ENCODE measurements at regions not wholly inside any gene's neighbourhood (a gene's known extent, or its start where the extent isn't known, plus 50 kb on each side); places are given as distances from the start of the nearest gene placed in this dataset.
A peak's percentile ranks its signal among the peaks of the same experiment; 100 is the strongest.

- no peak overlapping the region for H3K4me2 ChIP-seq
- H3K9me3 ChIP-seq, result no peaks in the 10 kb centered on the region
- H3K4me1 ChIP-seq, result no peaks in the 10 kb centered on the region
- no peak overlapping the region for H3K27ac ChIP-seq
- H3K36me3 ChIP-seq, result no peaks in the 10 kb centered on the region
- H3K27me3 ChIP-seq, result no peaks in the 10 kb centered on the region
- no peak overlapping the region for H3K9ac ChIP-seq
- no peaks in the 10 kb centered on the region for H4K20me1 ChIP-seq
- no peak for TF ChIP-seq Cebpa-rat (IDR thresholded peaks at IDR 0.05)
- H3K4me3 ChIP-seq, result no peak overlapping the region
These were observed 376.0 kb downstream of the CYLC2 start for GRCh38 chr9:103371152-103371551.

DNA sequence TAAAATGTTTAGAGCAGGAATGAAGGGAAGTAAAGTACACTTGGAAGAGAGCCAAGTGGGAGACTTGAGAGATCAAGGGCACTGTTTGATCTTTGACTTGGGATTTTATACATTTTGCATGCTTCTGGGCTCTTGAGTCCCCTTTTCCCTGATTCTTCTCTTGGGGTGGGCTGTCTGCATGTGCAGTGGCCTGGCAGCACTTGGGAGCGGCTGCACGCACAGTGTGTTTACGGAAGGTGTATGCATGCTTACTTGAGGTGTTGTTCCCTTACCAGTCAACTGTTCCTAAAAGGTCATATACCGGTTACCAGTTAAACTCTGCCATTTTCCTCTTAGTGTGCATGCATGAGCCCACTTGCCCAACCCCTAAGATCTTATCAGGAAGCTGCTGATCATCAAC lies 377.7 kb downstream of the CYLC2 start:
- Histone ChIP-seq H3K4me2 (no peak overlapping the region), H3K9ac (no peak overlapping the region), H3K4me3 (no peak overlapping the region), H3K9me3 (no peaks in the 10 kb centered on the region), H4K20me1 (no peaks in the 10 kb centered on the region), H3K4me1 (no peaks in the 10 kb centered on the region), H3K27me3 (no peaks in the 10 kb centered on the region), H3K27ac (no peak overlapping the region), H3K36me3 (no peaks in the 10 kb centered on the region)
- no peak for TF ChIP-seq Cebpa-rat (IDR thresholded peaks at IDR 0.05)

DNA sequence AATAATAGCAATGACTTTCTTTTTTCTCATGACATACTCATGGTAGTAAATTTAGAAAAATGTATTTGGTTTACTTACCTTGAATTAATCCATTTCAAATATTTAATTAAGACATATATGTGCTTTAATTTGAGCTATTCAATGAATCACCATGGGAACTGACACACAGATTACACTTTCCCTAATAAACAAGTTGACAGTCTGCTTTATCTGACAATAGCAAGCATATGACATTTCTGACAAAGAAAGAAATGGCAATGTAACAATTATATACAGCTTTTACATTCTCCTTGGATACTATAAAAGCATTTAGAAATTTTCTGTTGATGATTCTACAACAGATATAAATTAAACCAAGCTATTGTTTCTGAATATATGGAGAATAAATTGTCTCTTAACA lies 382.5 kb downstream of the CYLC2 start:
- Histone ChIP-seq H4K20me1 (no peaks in the 10 kb centered on the region), H3K4me1 (no peaks in the 10 kb centered on the region), H3K4me2 (no peak overlapping the region), H3K9ac (no peak overlapping the region), H3K9me3 (no peaks in the 10 kb centered on the region), H3K27me3 (no peaks in the 10 kb centered on the region), H3K27ac (no peak overlapping the region), H3K36me3 (no peaks in the 10 kb centered on the region), H3K4me3 (no peak overlapping the region)
- no peak for TF ChIP-seq Cebpa-rat (IDR thresholded peaks at IDR 0.05)

DNA sequence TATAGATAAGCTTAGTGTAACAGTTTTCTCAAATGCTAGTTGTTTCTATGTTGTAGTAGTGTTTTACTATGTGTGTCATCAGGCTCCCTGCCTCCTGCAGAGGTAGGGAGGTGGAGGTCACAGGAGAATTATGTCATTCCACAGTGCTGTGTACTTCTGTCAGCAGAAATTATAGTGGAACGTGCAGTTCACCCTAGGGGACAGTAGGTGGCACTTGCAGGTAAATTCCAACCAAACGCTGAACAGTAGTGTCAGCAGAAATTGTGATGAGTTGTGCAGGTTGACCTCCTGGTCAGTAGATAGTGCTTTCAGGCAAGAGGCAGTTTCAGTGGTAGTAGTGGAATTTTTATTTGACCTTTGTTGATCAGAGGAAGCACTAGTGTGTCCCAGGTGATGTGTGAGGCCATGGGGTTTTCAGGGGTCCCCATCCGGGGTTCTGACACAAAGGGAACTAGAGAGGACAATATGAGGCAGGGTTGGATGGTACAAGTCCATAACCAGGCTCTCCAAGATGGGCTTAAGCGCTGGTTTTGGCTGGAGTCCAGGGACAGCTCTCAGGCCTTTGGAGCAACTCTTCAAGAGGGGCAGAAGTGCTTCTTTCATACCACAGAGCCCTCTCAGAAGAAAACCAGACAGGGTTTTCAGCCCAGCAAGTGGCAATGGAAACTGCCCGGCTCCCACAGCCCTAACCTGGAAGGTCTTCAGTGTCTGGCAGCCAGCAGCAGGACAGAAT lies 402.9 kb downstream of the CYLC2 start:
- TF ChIP-seq Cebpa-rat (IDR thresholded peaks at IDR 0.05), result no peak
- H3K4me2 ChIP-seq, result no peak overlapping the region
- no peaks in the 10 kb centered on the region for H3K4me1 ChIP-seq
- no peaks in the 10 kb centered on the region for H3K27me3 ChIP-seq
- no peaks in the 10 kb centered on the region for H4K20me1 ChIP-seq
- H3K4me3 ChIP-seq, result no peak overlapping the region
- H3K27ac ChIP-seq, result no peak overlapping the region
- H3K36me3 ChIP-seq, result no peaks in the 10 kb centered on the region
- no peaks in the 10 kb centered on the region for H3K9me3 ChIP-seq
- no peak overlapping the region for H3K9ac ChIP-seq

DNA sequence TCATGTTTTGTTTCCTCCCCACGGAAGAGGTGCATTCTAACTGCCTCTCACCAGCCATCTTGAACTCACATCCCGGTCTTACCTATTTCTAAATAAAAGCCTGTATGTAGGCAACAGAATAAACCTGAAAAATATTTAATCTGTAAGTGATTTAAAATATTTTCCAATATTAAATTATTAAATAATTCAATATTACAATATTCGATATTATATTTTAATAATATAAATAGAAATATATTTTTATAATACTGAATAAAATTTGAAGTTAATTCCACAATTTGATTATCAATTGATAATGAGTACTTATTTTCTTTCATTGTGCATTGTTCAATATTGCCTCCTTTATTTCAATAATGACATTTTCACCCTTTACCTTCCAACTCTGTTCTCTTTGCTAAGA lies 404.4 kb downstream of the CYLC2 start:
- H3K4me1 ChIP-seq, result no peaks in the 10 kb centered on the region
- H3K4me2 ChIP-seq, result no peak overlapping the region
- H3K27me3 ChIP-seq, result no peaks in the 10 kb centered on the region
- H3K27ac ChIP-seq, result no peak overlapping the region
- no peak for TF ChIP-seq Cebpa-rat (IDR thresholded peaks at IDR 0.05)
- H3K9me3 ChIP-seq, result no peaks in the 10 kb centered on the region
- no peaks in the 10 kb centered on the region for H4K20me1 ChIP-seq
- H3K9ac ChIP-seq, result no peak overlapping the region
- no peaks in the 10 kb centered on the region for H3K36me3 ChIP-seq
- no peak overlapping the region for H3K4me3 ChIP-seq

- no peak overlapping the region for H3K27ac ChIP-seq
- no peak overlapping the region for H3K4me2 ChIP-seq
- H3K36me3 ChIP-seq, result no peaks in the 10 kb centered on the region
- H3K9ac ChIP-seq, result no peak overlapping the region
- no peaks in the 10 kb centered on the region for H4K20me1 ChIP-seq
- no peaks in the 10 kb centered on the region for H3K9me3 ChIP-seq
- no peaks in the 10 kb centered on the region for H3K27me3 ChIP-seq
- TF ChIP-seq Cebpa-rat (IDR thresholded peaks at IDR 0.05), result no peak
- H3K4me3 ChIP-seq, result no peak overlapping the region
- H3K4me1 ChIP-seq, result no peaks in the 10 kb centered on the region
These were observed 412.1 kb downstream of the CYLC2 start for GRCh38 chr9:103407260-103407659.

- H3K4me2 ChIP-seq, result no peak overlapping the region
These were observed 414.9 kb downstream of the CYLC2 start for GRCh38 chr9:103410059-103410458.

GRCh38 chr9:103427696-103428095 lies 432.6 kb downstream of the CYLC2 start:
- no peak for TF ChIP-seq Cebpa-rat (IDR thresholded peaks at IDR 0.05)
- Histone ChIP-seq H4K20me1 (no peaks in the 10 kb centered on the region), H3K4me1 (no peaks in the 10 kb centered on the region), H3K27me3 (no peaks in the 10 kb centered on the region), H3K9ac (no peak overlapping the region), H3K27ac (no peak overlapping the region), H3K9me3 (no peaks in the 10 kb centered on the region), H3K4me3 (no peak overlapping the region), H3K36me3 (no peaks in the 10 kb centered on the region), H3K4me2 (no peak overlapping the region)

More at GRCh38 chr9:103410059-103410458, 414.9 kb downstream of the CYLC2 start:
- no peaks in the 10 kb centered on the region for H3K27me3 ChIP-seq
- no peak overlapping the region for H3K27ac ChIP-seq
- no peak overlapping the region for H3K4me3 ChIP-seq
- no peaks in the 10 kb centered on the region for H4K20me1 ChIP-seq
- H3K9me3 ChIP-seq, result no peaks in the 10 kb centered on the region
- no peak overlapping the region for H3K9ac ChIP-seq
- no peaks in the 10 kb centered on the region for H3K36me3 ChIP-seq
- no peaks in the 10 kb centered on the region for H3K4me1 ChIP-seq
- no peak for TF ChIP-seq Cebpa-rat (IDR thresholded peaks at IDR 0.05)

DNA sequence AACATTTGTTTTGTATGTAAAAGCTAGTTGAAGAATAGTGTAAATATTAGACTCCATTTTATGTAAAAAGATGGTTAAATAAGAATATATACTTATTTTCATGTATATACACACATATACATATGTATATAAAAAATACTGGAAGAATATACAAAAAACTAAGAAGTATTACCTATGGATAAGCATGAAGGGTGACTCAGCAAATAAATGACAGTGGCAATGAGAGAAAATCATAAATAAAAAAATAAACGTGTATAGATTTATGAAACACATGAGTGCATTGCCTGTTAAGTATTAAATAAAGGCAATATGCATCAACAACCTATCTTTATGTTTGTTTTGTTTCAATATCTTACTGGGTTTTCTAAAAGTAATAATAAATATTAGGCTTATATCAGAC lies 435.3 kb downstream of the CYLC2 start:
- H3K4me2 ChIP-seq, result no peak overlapping the region
- no peak overlapping the region for H3K27ac ChIP-seq
- no peaks in the 10 kb centered on the region for H3K36me3 ChIP-seq
- H3K4me3 ChIP-seq, result no peak overlapping the region
- no peaks in the 10 kb centered on the region for H3K4me1 ChIP-seq
- no peak for TF ChIP-seq Cebpa-rat (IDR thresholded peaks at IDR 0.05)
- H3K27me3 ChIP-seq, result no peaks in the 10 kb centered on the region
- no peaks in the 10 kb centered on the region for H3K9me3 ChIP-seq
- H3K9ac ChIP-seq, result no peak overlapping the region
- no peaks in the 10 kb centered on the region for H4K20me1 ChIP-seq

GRCh38 chr9:103431809-103432208 lies 436.7 kb downstream of the CYLC2 start:
- Histone ChIP-seq H3K36me3 (no peaks in the 10 kb centered on the region), H3K27me3 (no peaks in the 10 kb centered on the region), H3K4me3 (no peak overlapping the region), H3K4me2 (no peak overlapping the region), H3K4me1 (no peaks in the 10 kb centered on the region), H4K20me1 (no peaks in the 10 kb centered on the region), H3K9ac (no peak overlapping the region), H3K27ac (no peak overlapping the region), H3K9me3 (no peaks in the 10 kb centered on the region)
- no peak for TF ChIP-seq Cebpa-rat (IDR thresholded peaks at IDR 0.05)

DNA sequence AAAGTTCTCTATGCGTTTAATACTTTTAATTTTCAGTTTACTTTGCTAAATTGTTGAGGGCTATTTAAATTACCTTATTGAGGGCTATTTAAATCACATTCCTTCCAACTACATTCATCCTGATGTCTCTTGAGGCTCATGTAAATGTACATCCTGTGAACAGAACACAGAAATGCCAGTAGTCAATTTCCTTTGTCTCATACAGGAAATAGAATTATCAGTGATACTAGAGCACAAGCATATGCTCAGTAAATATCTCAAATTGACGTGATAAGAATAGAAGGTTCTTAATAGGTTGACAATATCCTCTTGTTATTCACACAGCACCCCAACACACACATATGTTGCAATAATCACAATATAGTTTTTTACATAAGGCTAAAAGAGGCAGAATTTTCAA lies 449.0 kb downstream of the CYLC2 start:
- H3K27ac ChIP-seq, result no peak overlapping the region
- 0 out of 2 replicates have a peak overlapping the region, but pooled peaks have one; percentile 30 for H3K4me2 ChIP-seq
- H4K20me1 ChIP-seq, result no peaks in the 10 kb centered on the region
- H3K4me1 ChIP-seq, result 0 out of 2 replicates have a peak, but pooled peaks cover 6% of the 10 kb centered on the region
- H3K36me3 ChIP-seq, result no peaks in the 10 kb centered on the region
- no peak overlapping the region for H3K9ac ChIP-seq
- H3K4me3 ChIP-seq, result no peak overlapping the region
- no peak for TF ChIP-seq Cebpa-rat (IDR thresholded peaks at IDR 0.05)
- H3K9me3 ChIP-seq, result no peaks in the 10 kb centered on the region
- no peaks in the 10 kb centered on the region for H3K27me3 ChIP-seq

All from BLaER1 (cell line).